Keratinocyte (primary cell): ENCODE measurements at regions not wholly inside any gene's neighbourhood (a gene's known extent, or its start where the extent isn't known, plus 50 kb on each side); places are given as distances from the start of the nearest gene placed in this dataset.
"Not testable (repeated sequence)": the region's sequence is repeated elsewhere in the genome, so short reads cannot be mapped to it uniquely, and the experiment has no call there.

Experiments
- DNase-seq: peaks from one replicate; pipeline ENCODE4 v3.0.0-alpha.2; 2011; ENCODE audit warnings: low read depth, missing footprints, low spot score
- FAIRE-seq: peaks from 2 replicates; lab custom pipeline; 2011; peaks lifted over from hg19 to GRCh38; lab: Jason Lieb, UNC
- H2AFZ ChIP-seq: 2 replicates; pipeline ENCODE4 v1.6.0; 2012; ENCODE audit warnings: low read length, control low read depth, inconsistent platforms; ENCODE audit not compliant: control insufficient read depth
- H3K27ac ChIP-seq: 2 replicates; pipeline ENCODE4 v1.5.1; 2011; ENCODE audit warnings: low read length; ENCODE audit not compliant: control insufficient read depth, insufficient read depth
- H3K27me3 ChIP-seq: 3 replicates; pipeline ENCODE4 v1.6.0; 2011; ENCODE audit warnings: low read length; ENCODE audit not compliant: control insufficient read depth, insufficient read depth; ENCODE audit errors: extremely low read depth
- H3K36me3 ChIP-seq, 2 experiments: 2 replicates in 1 of 2; 3 replicates in 1 of 2; pipeline ENCODE4 v1.5.1; 2011; ENCODE audit warnings: low read length in 2 of 2, mild to moderate bottlenecking in 1 of 2; ENCODE audit not compliant: control insufficient read depth in 2 of 2, insufficient read depth in 2 of 2; ENCODE audit errors: extremely low read depth in 1 of 2
- H3K4me1 ChIP-seq: 3 replicates; pipeline ENCODE4 v1.5.1; 2011; ENCODE audit warnings: low read length; ENCODE audit not compliant: control insufficient read depth, insufficient read depth; ENCODE audit errors: extremely low read depth
- H3K4me2 ChIP-seq: 3 replicates; pipeline ENCODE4 v1.6.0; 2011; ENCODE audit warnings: low read depth, low read length; ENCODE audit not compliant: control insufficient read depth, insufficient read depth; ENCODE audit errors: extremely low read depth
- H3K4me3 ChIP-seq, 3 experiments: fragments of 200-600 bp in 1 of 3; sonication (generic) in 1 of 3; 2 replicates in 2 of 3; 3 replicates in 1 of 3; pipeline ENCODE4 v1.5.1; 2011 to 2016; ENCODE audit warnings: low read length in 3 of 3, mild to moderate bottlenecking in 3 of 3, control low read depth in 2 of 3, inconsistent platforms in 1 of 3, low read depth in 1 of 3, mixed read lengths in 1 of 3, mixed run types in 1 of 3, moderate library complexity in 1 of 3; ENCODE audit not compliant: control insufficient read depth in 2 of 3, insufficient read depth in 2 of 3; ENCODE audit errors: extremely low read depth in 1 of 3
- H3K79me2 ChIP-seq: 2 replicates; pipeline ENCODE4 v1.6.0; 2012; ENCODE audit warnings: low read length; ENCODE audit not compliant: control insufficient read depth, insufficient read depth
- H3K9ac ChIP-seq: 3 replicates; pipeline ENCODE4 v1.6.0; 2011; ENCODE audit warnings: low read length; ENCODE audit not compliant: control insufficient read depth, insufficient read depth; ENCODE audit errors: extremely low read depth
- H3K9me1 ChIP-seq: 3 replicates; pipeline ENCODE4 v1.6.0; 2011; ENCODE audit warnings: low read length; ENCODE audit not compliant: control insufficient read depth, insufficient read depth; ENCODE audit errors: extremely low read depth
- H3K9me3 ChIP-seq: 2 replicates; pipeline ENCODE4 v1.5.1; 2012; ENCODE audit warnings: low read depth, low read length; ENCODE audit not compliant: control insufficient read depth
- H4K20me1 ChIP-seq: 3 replicates; pipeline ENCODE4 v1.6.0; 2011; ENCODE audit warnings: low read length; ENCODE audit not compliant: control insufficient read depth, insufficient read depth; ENCODE audit errors: extremely low read depth
- CTCF ChIP-seq, 3 experiments: IDR thresholded peaks in 1 of 3; conservative IDR thresholded peaks in 1 of 3; optimal IDR thresholded peaks in 1 of 3; 2 replicates in 2 of 3; 3 replicates in 1 of 3; pipeline versions ENCODE3 to v1.5.1; 2011; ENCODE audit warnings: low read length in 3 of 3, mild to moderate bottlenecking in 3 of 3, moderate library complexity in 2 of 3, control low read depth in 1 of 3, inconsistent platforms in 1 of 3; ENCODE audit not compliant: insufficient read depth in 2 of 3; ENCODE audit errors: extremely low read depth in 1 of 3
- EZH2 ChIP-seq: IDR thresholded peaks from one replicate; pipeline ENCODE4 v1.6.1; 2012; ENCODE audit warnings: inconsistent platforms, mild to moderate bottlenecking, low read length, moderate library complexity
- dilution Hi-C: fragments of 300-500 bp; cut with MboI; formaldehyde crosslinking; loops from one replicate; pipeline ENCODE4 v1.7.0; 2020; ENCODE audit warnings: low sequenced_read_pairs; ENCODE audit not compliant: extremely low pct_ligation_motif_present

GRCh38 chr13:78491978-78492377 lies 111.4 kb downstream of the POU4F1 start:
- H3K4me3 ChIP-seq, result no peak overlapping the region
- H3K36me3 ChIP-seq, result no peaks in the 10 kb centered on the region
- H3K4me2 ChIP-seq, result no peak overlapping the region
- TF ChIP-seq CTCF (optimal IDR thresholded peaks at IDR 0.05 in 1 of 3, IDR thresholded peaks at IDR 0.05 in 1 of 3, conservative IDR thresholded peaks at IDR 0.05 in 1 of 3; ENCODE audit: extremely low read depth in 1 of 3, insufficient read depth in 2 of 3, low read length in 3 of 3), result no peak
- TF ChIP-seq EZH2, result no peak
- FAIRE-seq (no peak), DNase-seq (no peak)
- no peaks in the 10 kb centered on the region for H3K9me1 ChIP-seq
- H3K9ac ChIP-seq, result no peak overlapping the region
- H3K4me1 ChIP-seq, result no peaks in the 10 kb centered on the region
- dilution Hi-C loops, result no loop called here
- no peak overlapping the region for H3K27ac ChIP-seq
- no peak overlapping the region for H2AFZ ChIP-seq
- no peaks in the 10 kb centered on the region for H3K27me3 ChIP-seq
- H3K79me2 ChIP-seq, result no peaks in the 10 kb centered on the region
- H4K20me1 ChIP-seq, result no peaks in the 10 kb centered on the region
- no peaks in the 10 kb centered on the region for H3K9me3 ChIP-seq

GRCh38 chr13:78490225-78490624 lies 113.1 kb downstream of the POU4F1 start:
- H3K4me1 ChIP-seq, dilution Hi-C loops, H3K79me2 ChIP-seq, H4K20me1 ChIP-seq, H3K9me1 ChIP-seq, H2AFZ ChIP-seq, DNase-seq, H3K27ac ChIP-seq, H3K36me3 ChIP-seq, H3K27me3 ChIP-seq, FAIRE-seq, H3K9me3 ChIP-seq, H3K4me2 ChIP-seq, H3K4me3 ChIP-seq, H3K9ac ChIP-seq: not testable (repeated sequence)

GRCh38 chr13:78487707-78488106 lies 115.6 kb downstream of the POU4F1 start:
- Histone ChIP-seq H3K9ac (no peak overlapping the region), H3K9me3 (no peaks in the 10 kb centered on the region), H3K79me2 (no peaks in the 10 kb centered on the region), H3K27me3 (no peaks in the 10 kb centered on the region), H3K4me1 (no peaks in the 10 kb centered on the region), H3K27ac (no peak overlapping the region), H2AFZ (no peak overlapping the region), H3K4me2 (no peak overlapping the region), H4K20me1 (no peaks in the 10 kb centered on the region), H3K4me3 (no peak overlapping the region), H3K9me1 (no peaks in the 10 kb centered on the region), H3K36me3 (no peaks in the 10 kb centered on the region)
- DNase-seq, result no peak
- dilution Hi-C loops, result no loop called here
- TF ChIP-seq CTCF (optimal IDR thresholded peaks at IDR 0.05 in 1 of 3, IDR thresholded peaks at IDR 0.05 in 1 of 3, conservative IDR thresholded peaks at IDR 0.05 in 1 of 3; ENCODE audit: extremely low read depth in 1 of 3, insufficient read depth in 2 of 3, low read length in 3 of 3) (no peak), EZH2 (no peak)
- FAIRE-seq, result no peak
